ENCODE measurements at regions not wholly inside any gene's neighbourhood (a gene's known extent, or its start where the extent isn't known, plus 50 kb on each side); places are given as distances from the start of the nearest gene placed in this dataset.

GRCh38 chr2:184530959-184531358 is 67.4 kb upstream of the ZNF804A start:
- no peak overlapping the region for H3K4me3 ChIP-seq (ENCODE audit: low read depth, low read length)
- in situ Hi-C loops (cut with HindIII; ENCODE audit: low sequenced_read_pairs): no loop called here
- TF ChIP-seq CTCF (IDR thresholded peaks at IDR 0.05; ENCODE audit: low read depth, low read length): no peak
- DNase-seq (ENCODE audit: low read depth, low spot score): no peak

- H3K4me3 ChIP-seq (ENCODE audit: low read depth, low read length): no peak overlapping the region
- DNase-seq (ENCODE audit: low read depth, low spot score): no peak
- no peak for TF ChIP-seq CTCF (IDR thresholded peaks at IDR 0.05; ENCODE audit: low read depth, low read length)
- in situ Hi-C loops (cut with HindIII; ENCODE audit: low sequenced_read_pairs): no loop called here
Observed at GRCh38 chr2:184532551-184532950, 65.8 kb upstream of the ZNF804A start.

- TF ChIP-seq CTCF (IDR thresholded peaks at IDR 0.05; ENCODE audit: low read depth, low read length): no peak
- DNase-seq (ENCODE audit: low read depth, low spot score): no peak
- in situ Hi-C loops (cut with HindIII; ENCODE audit: low sequenced_read_pairs): no loop called here
Observed at GRCh38 chr2:184534986-184535385, 63.3 kb upstream of the ZNF804A start.

GRCh38 chr2:184540246-184540789 is 58.0 kb upstream of the ZNF804A start:
- no peak for TF ChIP-seq CTCF (IDR thresholded peaks at IDR 0.05; ENCODE audit: low read depth, low read length)
- DNase-seq (ENCODE audit: low read depth, low spot score): no peak
- in situ Hi-C loops (cut with HindIII; ENCODE audit: low sequenced_read_pairs): no loop called here
- no peak overlapping the region for H3K4me3 ChIP-seq (ENCODE audit: low read depth, low read length)

More at GRCh38 chr2:184534986-184535385, 63.3 kb upstream of the ZNF804A start:
- H3K4me3 ChIP-seq (ENCODE audit: low read depth, low read length): no peak overlapping the region

GRCh38 chr2:184541591-184541990 is 56.7 kb upstream of the ZNF804A start:
- in situ Hi-C loops (cut with HindIII; ENCODE audit: low sequenced_read_pairs): no loop called here
- H3K4me3 ChIP-seq (ENCODE audit: low read depth, low read length): no peak overlapping the region
- no peak for DNase-seq (ENCODE audit: low read depth, low spot score)
- TF ChIP-seq CTCF (IDR thresholded peaks at IDR 0.05; ENCODE audit: low read depth, low read length): no peak

- TF ChIP-seq CTCF (IDR thresholded peaks at IDR 0.05; ENCODE audit: low read depth, low read length): no peak
- DNase-seq (ENCODE audit: low read depth, low spot score): no peak
- in situ Hi-C loops (cut with HindIII; ENCODE audit: low sequenced_read_pairs): no loop called here
- no peak overlapping the region for H3K4me3 ChIP-seq (ENCODE audit: low read depth, low read length)
Observed at GRCh38 chr2:184543832-184544231, 54.5 kb upstream of the ZNF804A start.
